ENCODE measurements at regions not wholly inside any gene's neighbourhood (a gene's known extent, or its start where the extent isn't known, plus 50 kb on each side); places are given as distances from the start of the nearest gene placed in this dataset.

GRCh38 chr21:32184485-32184884 lies 94.4 kb downstream of the MIS18A start:
- no peak for TF ChIP-seq CTCF (conservative IDR thresholded peaks at IDR 0.05; ENCODE audit: low read depth, low read length)
- no peak for DNase-seq (ENCODE audit: low read depth)
- no peak overlapping the region for H3K4me3 ChIP-seq (ENCODE audit: low read depth, low read length)

- TF ChIP-seq CTCF (conservative IDR thresholded peaks at IDR 0.05; ENCODE audit: low read depth, low read length): no peak
- no peak for DNase-seq (ENCODE audit: low read depth)
- H3K4me3 ChIP-seq (ENCODE audit: low read depth, low read length): no peak overlapping the region
These were observed 94.8 kb downstream of the MIS18A start for GRCh38 chr21:32184065-32184464.

GRCh38 chr21:32183396-32183795 lies 95.5 kb downstream of the MIS18A start:
- DNase-seq (ENCODE audit: low read depth): no peak
- no peak for TF ChIP-seq CTCF (conservative IDR thresholded peaks at IDR 0.05; ENCODE audit: low read depth, low read length)
- no peak overlapping the region for H3K4me3 ChIP-seq (ENCODE audit: low read depth, low read length)

GRCh38 chr21:32182449-32182848 lies 96.4 kb downstream of the MIS18A start:
- no peak for TF ChIP-seq CTCF (conservative IDR thresholded peaks at IDR 0.05; ENCODE audit: low read depth, low read length)
- H3K4me3 ChIP-seq (ENCODE audit: low read depth, low read length): no peak overlapping the region
- DNase-seq (ENCODE audit: low read depth): no peak

- no peak for TF ChIP-seq CTCF (conservative IDR thresholded peaks at IDR 0.05; ENCODE audit: low read depth, low read length)
- no peak for DNase-seq (ENCODE audit: low read depth)
- H3K4me3 ChIP-seq (ENCODE audit: low read depth, low read length): no peak overlapping the region
These were observed 97.4 kb downstream of the MIS18A start for GRCh38 chr21:32181457-32181856.

- no peak for TF ChIP-seq CTCF (conservative IDR thresholded peaks at IDR 0.05; ENCODE audit: low read depth, low read length)
- no peak for DNase-seq (ENCODE audit: low read depth)
- no peak overlapping the region for H3K4me3 ChIP-seq (ENCODE audit: low read depth, low read length)
These were observed 104.0 kb downstream of the MIS18A start for GRCh38 chr21:32174819-32175218.

- no peak overlapping the region for H3K4me3 ChIP-seq (ENCODE audit: low read depth, low read length)
- no peak for TF ChIP-seq CTCF (conservative IDR thresholded peaks at IDR 0.05; ENCODE audit: low read depth, low read length)
- no peak for DNase-seq (ENCODE audit: low read depth)
These were observed 105.6 kb downstream of the MIS18A start for GRCh38 chr21:32173121-32173724.

Data from epithelial cell of proximal tubule (primary cell).